HepG2 (cell line): ENCODE measurements at regions not wholly inside any gene's neighbourhood (a gene's known extent, or its start where the extent isn't known, plus 50 kb on each side); places are given as distances from the start of the nearest gene placed in this dataset.

Experiments
- BRCA1 ChIP-seq: sonication (generic); formaldehyde crosslinking; IDR thresholded peaks from 2 replicates; pipeline ENCODE4 v1.4.0; 2020; ENCODE audit warnings: missing genetic modification reagents
- CENPT ChIP-seq: sonication (generic); formaldehyde crosslinking; IDR thresholded peaks from 2 replicates; pipeline ENCODE4 v1.8.0; 2022; ENCODE audit warnings: low read depth, mild to moderate bottlenecking, moderate library complexity, missing genetic modification reagents
- HNF4G ChIP-seq, 2 experiments: sonication (generic) in 1 of 2; formaldehyde crosslinking in 1 of 2; IDR thresholded peaks; 2 replicates each; pipeline versions ENCODE4 v1.4.0 to v1.6.1; 2011 to 2020; ENCODE audit warnings: borderline replicate concordance in 2 of 2, low read depth in 2 of 2, mild to moderate bottlenecking in 2 of 2, low read length in 1 of 2, missing genetic modification reagents in 1 of 2, moderate library complexity in 1 of 2
- HNRNPH1 ChIP-seq: fragments of 200-400 bp; formaldehyde crosslinking; optimal IDR thresholded peaks from 2 replicates; pipeline ENCODE3; 2017; ENCODE audit warnings: mild to moderate bottlenecking, low read depth, low read length
- HNRNPUL1 ChIP-seq: fragments of 200-400 bp; formaldehyde crosslinking; IDR thresholded peaks from 2 replicates; pipeline ENCODE4 v1.6.1; 2017; ENCODE audit warnings: low read depth, mild to moderate bottlenecking, low read length, moderate library complexity
- POLR2AphosphoS5 ChIP-seq: IDR thresholded peaks from 2 replicates; pipeline ENCODE4 v1.6.1; 2012; ENCODE audit warnings: low read depth, low read length
- TCF7L2 ChIP-seq: IDR thresholded peaks from 2 replicates; pipeline ENCODE4 v1.6.1; 2011; ENCODE audit warnings: mild to moderate bottlenecking, low read depth, low read length, moderate library complexity
- THYN1 ChIP-seq: sonication (generic); formaldehyde crosslinking; IDR thresholded peaks from 2 replicates; pipeline ENCODE4 v1.8.1; 2023; ENCODE audit warnings: low read depth, mild to moderate bottlenecking, moderate library complexity, missing genetic modification reagents, borderline replicate concordance
- ZNF17 ChIP-seq: sonication (generic); formaldehyde crosslinking; IDR thresholded peaks from 2 replicates; pipeline ENCODE4 v1.5.0; 2020; ENCODE audit warnings: mild to moderate bottlenecking, missing genetic modification reagents
- ZNF253 ChIP-seq: sonication (generic); formaldehyde crosslinking; IDR thresholded peaks from 2 replicates; pipeline ENCODE4 v1.8.0; 2022; ENCODE audit warnings: mild to moderate bottlenecking, missing genetic modification reagents, borderline replicate concordance
- ZNF678 ChIP-seq: sonication (generic); formaldehyde crosslinking; IDR thresholded peaks from 2 replicates; pipeline ENCODE4 v1.4.0; 2020; ENCODE audit warnings: mild to moderate bottlenecking, missing genetic modification reagents
- ZNF746 ChIP-seq: sonication (generic); formaldehyde crosslinking; IDR thresholded peaks from 2 replicates; pipeline ENCODE4 v1.8.0; 2022; ENCODE audit warnings: mild to moderate bottlenecking, missing genetic modification reagents
- ZNF780A ChIP-seq: sonication (generic); formaldehyde crosslinking; IDR thresholded peaks from 2 replicates; pipeline ENCODE4 v1.8.0; 2022; ENCODE audit warnings: mild to moderate bottlenecking, missing genetic modification reagents, moderate library complexity
- ZNF891 ChIP-seq: sonication (generic); formaldehyde crosslinking; IDR thresholded peaks from 2 replicates; pipeline ENCODE4 v1.5.0; 2020; ENCODE audit warnings: mild to moderate bottlenecking, missing genetic modification reagents
- TF ChIP-seq, protein P1 (sequence below): sonication (generic); formaldehyde crosslinking; IDR thresholded peaks from 2 replicates; pipeline ENCODE4 v1.4.0; 2020; ENCODE audit warnings: missing genetic modification reagents, mild to moderate bottlenecking, borderline replicate concordance
- TF ChIP-seq, protein P2 (sequence below): fragments of 450-650 bp; IDR thresholded peaks from 2 replicates; pipeline ENCODE4 v1.6.1; 2016
- TF ChIP-seq, protein P3 (sequence below): sonication (generic); formaldehyde crosslinking; IDR thresholded peaks from 2 replicates; pipeline ENCODE4 v1.9.0; 2021; ENCODE audit warnings: missing genetic modification reagents, borderline replicate concordance
- TF ChIP-seq, protein P4 (sequence below): sonication (generic); formaldehyde crosslinking; IDR thresholded peaks from 2 replicates; pipeline ENCODE4 v1.8.1; 2023; ENCODE audit warnings: missing genetic modification reagents, mild to moderate bottlenecking, borderline replicate concordance
- TF ChIP-seq, protein P5 (sequence below): sonication (generic); formaldehyde crosslinking; IDR thresholded peaks from 2 replicates; pipeline ENCODE4 v1.4.0; 2020; ENCODE audit warnings: missing genetic modification reagents

DNA sequence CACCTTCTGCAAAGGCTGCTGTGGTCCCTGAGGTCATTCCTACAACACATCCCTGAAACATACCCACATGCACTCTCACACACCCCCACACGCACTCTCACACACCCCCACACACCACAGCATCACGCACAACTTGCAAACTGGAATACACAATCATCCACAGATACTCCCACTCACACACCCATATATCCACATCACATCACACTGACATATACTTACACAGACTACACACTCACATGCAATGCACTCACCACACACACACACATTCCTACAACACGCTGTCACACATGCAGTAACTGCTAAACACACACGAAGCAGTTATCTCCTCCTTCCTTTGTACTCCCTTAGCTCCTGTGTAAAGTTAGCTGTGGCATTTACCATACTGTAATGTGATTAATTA, 57.1 kb upstream of the PKDCC start (continued):
- no peak for TF ChIP-seq ZNF780A
- TF ChIP-seq, protein P1, sequence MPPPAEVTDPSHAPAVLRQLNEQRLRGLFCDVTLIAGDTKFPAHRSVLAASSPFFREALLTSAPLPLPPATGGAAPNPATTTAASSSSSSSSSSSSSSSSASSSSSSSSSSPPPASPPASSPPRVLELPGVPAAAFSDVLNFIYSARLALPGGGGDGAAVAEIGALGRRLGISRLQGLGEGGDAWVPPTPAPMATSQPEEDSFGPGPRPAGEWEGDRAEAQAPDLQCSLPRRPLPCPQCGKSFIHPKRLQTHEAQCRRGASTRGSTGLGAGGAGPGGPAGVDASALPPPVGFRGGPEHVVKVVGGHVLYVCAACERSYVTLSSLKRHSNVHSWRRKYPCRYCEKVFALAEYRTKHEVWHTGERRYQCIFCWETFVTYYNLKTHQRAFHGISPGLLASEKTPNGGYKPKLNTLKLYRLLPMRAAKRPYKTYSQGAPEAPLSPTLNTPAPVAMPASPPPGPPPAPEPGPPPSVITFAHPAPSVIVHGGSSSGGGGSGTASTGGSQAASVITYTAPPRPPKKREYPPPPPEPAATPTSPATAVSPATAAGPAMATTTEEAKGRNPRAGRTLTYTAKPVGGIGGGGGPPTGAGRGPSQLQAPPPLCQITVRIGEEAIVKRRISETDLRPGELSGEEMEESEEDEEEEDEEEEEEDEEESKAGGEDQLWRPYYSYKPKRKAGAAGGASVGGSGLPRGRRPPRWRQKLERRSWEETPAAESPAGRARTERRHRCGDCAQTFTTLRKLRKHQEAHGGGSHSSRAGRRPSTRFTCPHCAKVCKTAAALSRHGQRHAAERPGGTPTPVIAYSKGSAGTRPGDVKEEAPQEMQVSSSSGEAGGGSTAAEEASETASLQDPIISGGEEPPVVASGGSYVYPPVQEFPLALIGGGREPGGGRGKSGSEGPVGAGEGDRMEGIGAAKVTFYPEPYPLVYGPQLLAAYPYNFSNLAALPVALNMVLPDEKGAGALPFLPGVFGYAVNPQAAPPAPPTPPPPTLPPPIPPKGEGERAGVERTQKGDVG (CRISPR knock-in tag): no peak
- TF ChIP-seq POLR2AphosphoS5: no peak
- no peak for TF ChIP-seq THYN1
- no peak for TF ChIP-seq CENPT (CRISPR knock-in tag)
- no peak for TF ChIP-seq HNF4G (IDR thresholded peaks at IDR 0.05; ENCODE audit: borderline replicate concordance, low read depth, low read length)
- no peak for TF ChIP-seq HNF4G (CRISPR knock-in tag; IDR thresholded peaks at IDR 0.05; ENCODE audit: borderline replicate concordance, low read depth)
- no peak for TF ChIP-seq ZNF891 (CRISPR knock-in tag)
- TF ChIP-seq, protein P2, sequence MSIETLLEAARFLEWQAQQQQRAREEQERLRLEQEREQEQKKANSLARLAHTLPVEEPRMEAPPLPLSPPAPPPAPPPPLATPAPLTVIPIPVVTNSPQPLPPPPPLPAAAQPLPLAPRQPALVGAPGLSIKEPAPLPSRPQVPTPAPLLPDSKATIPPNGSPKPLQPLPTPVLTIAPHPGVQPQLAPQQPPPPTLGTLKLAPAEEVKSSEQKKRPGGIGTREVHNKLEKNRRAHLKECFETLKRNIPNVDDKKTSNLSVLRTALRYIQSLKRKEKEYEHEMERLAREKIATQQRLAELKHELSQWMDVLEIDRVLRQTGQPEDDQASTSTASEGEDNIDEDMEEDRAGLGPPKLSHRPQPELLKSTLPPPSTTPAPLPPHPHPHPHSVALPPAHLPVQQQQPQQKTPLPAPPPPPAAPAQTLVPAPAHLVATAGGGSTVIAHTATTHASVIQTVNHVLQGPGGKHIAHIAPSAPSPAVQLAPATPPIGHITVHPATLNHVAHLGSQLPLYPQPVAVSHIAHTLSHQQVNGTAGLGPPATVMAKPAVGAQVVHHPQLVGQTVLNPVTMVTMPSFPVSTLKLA: 0 out of 2 replicates have a peak, but pooled peaks have one; percentile 18
- TF ChIP-seq, protein P3, sequence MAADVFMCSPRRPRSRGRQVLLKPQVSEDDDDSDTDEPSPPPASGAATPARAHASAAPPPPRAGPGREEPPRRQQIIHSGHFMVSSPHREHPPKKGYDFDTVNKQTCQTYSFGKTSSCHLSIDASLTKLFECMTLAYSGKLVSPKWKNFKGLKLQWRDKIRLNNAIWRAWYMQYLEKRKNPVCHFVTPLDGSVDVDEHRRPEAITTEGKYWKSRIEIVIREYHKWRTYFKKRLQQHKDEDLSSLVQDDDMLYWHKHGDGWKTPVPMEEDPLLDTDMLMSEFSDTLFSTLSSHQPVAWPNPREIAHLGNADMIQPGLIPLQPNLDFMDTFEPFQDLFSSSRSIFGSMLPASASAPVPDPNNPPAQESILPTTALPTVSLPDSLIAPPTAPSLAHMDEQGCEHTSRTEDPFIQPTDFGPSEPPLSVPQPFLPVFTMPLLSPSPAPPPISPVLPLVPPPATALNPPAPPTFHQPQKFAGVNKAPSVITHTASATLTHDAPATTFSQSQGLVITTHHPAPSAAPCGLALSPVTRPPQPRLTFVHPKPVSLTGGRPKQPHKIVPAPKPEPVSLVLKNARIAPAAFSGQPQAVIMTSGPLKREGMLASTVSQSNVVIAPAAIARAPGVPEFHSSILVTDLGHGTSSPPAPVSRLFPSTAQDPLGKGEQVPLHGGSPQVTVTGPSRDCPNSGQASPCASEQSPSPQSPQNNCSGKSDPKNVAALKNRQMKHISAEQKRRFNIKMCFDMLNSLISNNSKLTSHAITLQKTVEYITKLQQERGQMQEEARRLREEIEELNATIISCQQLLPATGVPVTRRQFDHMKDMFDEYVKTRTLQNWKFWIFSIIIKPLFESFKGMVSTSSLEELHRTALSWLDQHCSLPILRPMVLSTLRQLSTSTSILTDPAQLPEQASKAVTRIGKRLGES (CRISPR knock-in tag): no peak
- TF ChIP-seq HNRNPUL1: no peak
- no peak for TF ChIP-seq BRCA1 (CRISPR knock-in tag)
- TF ChIP-seq, protein P4, sequence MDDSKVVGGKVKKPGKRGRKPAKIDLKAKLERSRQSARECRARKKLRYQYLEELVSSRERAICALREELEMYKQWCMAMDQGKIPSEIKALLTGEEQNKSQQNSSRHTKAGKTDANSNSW (CRISPR knock-in tag): no peak
- TF ChIP-seq TCF7L2: no peak
- no peak for TF ChIP-seq ZNF17 (CRISPR knock-in tag)
- TF ChIP-seq, protein P5, sequence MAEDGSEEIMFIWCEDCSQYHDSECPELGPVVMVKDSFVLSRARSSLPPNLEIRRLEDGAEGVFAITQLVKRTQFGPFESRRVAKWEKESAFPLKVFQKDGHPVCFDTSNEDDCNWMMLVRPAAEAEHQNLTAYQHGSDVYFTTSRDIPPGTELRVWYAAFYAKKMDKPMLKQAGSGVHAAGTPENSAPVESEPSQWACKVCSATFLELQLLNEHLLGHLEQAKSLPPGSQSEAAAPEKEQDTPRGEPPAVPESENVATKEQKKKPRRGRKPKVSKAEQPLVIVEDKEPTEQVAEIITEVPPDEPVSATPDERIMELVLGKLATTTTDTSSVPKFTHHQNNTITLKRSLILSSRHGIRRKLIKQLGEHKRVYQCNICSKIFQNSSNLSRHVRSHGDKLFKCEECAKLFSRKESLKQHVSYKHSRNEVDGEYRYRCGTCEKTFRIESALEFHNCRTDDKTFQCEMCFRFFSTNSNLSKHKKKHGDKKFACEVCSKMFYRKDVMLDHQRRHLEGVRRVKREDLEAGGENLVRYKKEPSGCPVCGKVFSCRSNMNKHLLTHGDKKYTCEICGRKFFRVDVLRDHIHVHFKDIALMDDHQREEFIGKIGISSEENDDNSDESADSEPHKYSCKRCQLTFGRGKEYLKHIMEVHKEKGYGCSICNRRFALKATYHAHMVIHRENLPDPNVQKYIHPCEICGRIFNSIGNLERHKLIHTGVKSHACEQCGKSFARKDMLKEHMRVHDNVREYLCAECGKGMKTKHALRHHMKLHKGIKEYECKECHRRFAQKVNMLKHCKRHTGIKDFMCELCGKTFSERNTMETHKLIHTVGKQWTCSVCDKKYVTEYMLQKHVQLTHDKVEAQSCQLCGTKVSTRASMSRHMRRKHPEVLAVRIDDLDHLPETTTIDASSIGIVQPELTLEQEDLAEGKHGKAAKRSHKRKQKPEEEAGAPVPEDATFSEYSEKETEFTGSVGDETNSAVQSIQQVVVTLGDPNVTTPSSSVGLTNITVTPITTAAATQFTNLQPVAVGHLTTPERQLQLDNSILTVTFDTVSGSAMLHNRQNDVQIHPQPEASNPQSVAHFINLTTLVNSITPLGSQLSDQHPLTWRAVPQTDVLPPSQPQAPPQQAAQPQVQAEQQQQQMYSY (CRISPR knock-in tag): no peak
- TF ChIP-seq HNRNPH1: no peak
- no peak for TF ChIP-seq ZNF678 (CRISPR knock-in tag)
- no peak for TF ChIP-seq ZNF746 (CRISPR knock-in tag)
- TF ChIP-seq ZNF253: no peak
